NB4 (cell line): ENCODE measurements at regions not wholly inside any gene's neighbourhood (a gene's known extent, or its start where the extent isn't known, plus 50 kb on each side); places are given as distances from the start of the nearest gene placed in this dataset.
"Not testable (repeated sequence)": the region's sequence is repeated elsewhere in the genome, so short reads cannot be mapped to it uniquely, and the experiment has no call there.

Experiments used
- DNase-seq: peaks from one replicate; pipeline ENCODE4 v3.0.0; 2010; ENCODE audit warnings: low read depth
- H3K4me3 ChIP-seq: one replicate; pipeline ENCODE4 v1.5.1; 2011; ENCODE audit warnings: mild to moderate bottlenecking, low read depth, low read length, moderate library complexity
- MAX ChIP-seq: IDR thresholded peaks from 2 replicates; pipeline ENCODE4 v1.6.1; 2011; ENCODE audit warnings: low read depth, low read length
- MYC ChIP-seq: IDR thresholded peaks from 2 replicates; pipeline ENCODE4 v1.6.1; 2011; ENCODE audit warnings: low read depth, low read length
- POLR2A ChIP-seq: IDR thresholded peaks from 2 replicates; pipeline ENCODE4 v1.6.1; 2011; ENCODE audit warnings: mild to moderate bottlenecking; ENCODE audit not compliant: insufficient read length; ENCODE audit errors: extremely low read depth
- TF ChIP-seq, protein P1 (sequence below): IDR thresholded peaks from one replicate; pipeline ENCODE4 v1.5.1; 2012; ENCODE audit warnings: low read depth, low read length

DNA sequence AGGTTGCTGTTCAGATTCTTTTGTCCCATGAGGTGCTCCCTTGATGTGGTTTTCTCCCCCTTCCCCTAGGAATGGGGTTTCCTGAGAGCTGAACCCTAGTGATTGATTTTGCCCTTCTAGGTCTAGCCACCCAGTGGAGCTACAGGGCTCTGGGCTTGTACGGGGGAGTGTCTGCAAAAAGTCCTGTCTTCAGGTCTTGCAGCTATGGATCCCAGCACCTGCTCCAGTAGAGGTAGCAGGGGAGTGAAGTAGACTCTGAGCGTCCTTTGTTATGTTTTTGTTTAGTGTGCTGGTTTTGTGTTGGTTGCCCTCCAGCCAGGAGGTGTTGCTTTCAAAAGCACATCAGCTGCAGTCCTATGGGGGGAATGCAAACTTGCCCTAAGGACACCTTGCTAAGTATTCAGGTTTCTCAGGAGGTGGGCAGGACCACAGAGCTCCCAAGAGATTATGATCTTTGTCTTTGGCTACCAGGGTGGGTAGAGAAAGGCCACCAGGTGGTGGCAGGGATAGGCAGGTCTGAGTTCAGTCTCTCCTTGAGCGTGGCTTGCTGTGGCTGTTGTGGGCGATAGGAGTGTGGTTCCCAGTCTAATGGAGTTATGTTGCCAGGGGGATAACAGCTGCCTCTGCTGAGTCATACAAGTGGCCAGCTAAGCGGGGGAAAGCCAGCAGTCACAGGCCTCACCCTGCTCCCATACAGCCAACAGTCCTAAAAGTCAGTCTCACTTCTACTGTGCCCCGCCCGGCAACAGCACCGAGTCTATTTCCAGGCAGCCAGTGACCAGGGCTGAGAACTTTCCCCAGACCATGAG, 92.4 kb upstream of the JCAD start:
- DNase-seq: peak; percentile 74
- H3K4me3 ChIP-seq: no peak overlapping the region
- TF ChIP-seq POLR2A: no peak
- TF ChIP-seq, protein P1, sequence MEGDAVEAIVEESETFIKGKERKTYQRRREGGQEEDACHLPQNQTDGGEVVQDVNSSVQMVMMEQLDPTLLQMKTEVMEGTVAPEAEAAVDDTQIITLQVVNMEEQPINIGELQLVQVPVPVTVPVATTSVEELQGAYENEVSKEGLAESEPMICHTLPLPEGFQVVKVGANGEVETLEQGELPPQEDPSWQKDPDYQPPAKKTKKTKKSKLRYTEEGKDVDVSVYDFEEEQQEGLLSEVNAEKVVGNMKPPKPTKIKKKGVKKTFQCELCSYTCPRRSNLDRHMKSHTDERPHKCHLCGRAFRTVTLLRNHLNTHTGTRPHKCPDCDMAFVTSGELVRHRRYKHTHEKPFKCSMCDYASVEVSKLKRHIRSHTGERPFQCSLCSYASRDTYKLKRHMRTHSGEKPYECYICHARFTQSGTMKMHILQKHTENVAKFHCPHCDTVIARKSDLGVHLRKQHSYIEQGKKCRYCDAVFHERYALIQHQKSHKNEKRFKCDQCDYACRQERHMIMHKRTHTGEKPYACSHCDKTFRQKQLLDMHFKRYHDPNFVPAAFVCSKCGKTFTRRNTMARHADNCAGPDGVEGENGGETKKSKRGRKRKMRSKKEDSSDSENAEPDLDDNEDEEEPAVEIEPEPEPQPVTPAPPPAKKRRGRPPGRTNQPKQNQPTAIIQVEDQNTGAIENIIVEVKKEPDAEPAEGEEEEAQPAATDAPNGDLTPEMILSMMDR: no peak
- no peak for TF ChIP-seq MYC
- TF ChIP-seq MAX: no peak

GRCh38 chr10:30141423-30141822, 82.0 kb upstream of the JCAD start:
- TF ChIP-seq MYC (no peak), MAX (no peak), POLR2A (no peak)
- TF ChIP-seq, protein P1: no peak
- no peak overlapping the region for H3K4me3 ChIP-seq
- no peak for DNase-seq

GRCh38 chr10:30134171-30134945, 75.0 kb upstream of the JCAD start:
- H3K4me3 ChIP-seq: no peak overlapping the region
- TF ChIP-seq, protein P1: no peak
- TF ChIP-seq POLR2A (no peak), MYC (no peak), MAX (no peak)
- DNase-seq: no peak

GRCh38 chr10:30133198-30133597, 73.8 kb upstream of the JCAD start:
- no peak overlapping the region for H3K4me3 ChIP-seq
- TF ChIP-seq MYC (no peak), MAX (no peak), POLR2A (no peak)
- TF ChIP-seq, protein P1: no peak
- no peak for DNase-seq

DNA sequence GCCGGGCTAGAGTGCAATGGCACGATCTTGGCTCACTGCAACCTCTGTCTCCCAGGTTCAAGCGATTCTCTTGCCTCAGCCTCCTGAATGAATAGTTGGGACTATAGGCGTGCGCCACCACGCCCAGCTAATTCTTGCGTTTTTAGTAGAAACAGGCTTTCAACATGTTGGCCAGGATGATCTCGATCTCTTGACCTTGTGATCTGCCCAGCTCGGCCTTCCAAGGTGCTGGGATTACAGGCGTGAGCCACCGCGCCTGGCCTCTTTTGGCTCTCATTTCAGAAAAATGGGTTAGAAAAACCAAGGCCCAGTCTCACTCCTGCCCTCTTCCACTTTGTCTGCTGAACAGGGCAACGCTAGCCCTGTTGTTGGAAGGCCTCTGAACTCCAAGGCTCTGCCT, 72.0 kb upstream of the JCAD start:
- H3K4me3 ChIP-seq, DNase-seq: not testable (repeated sequence)

DNA sequence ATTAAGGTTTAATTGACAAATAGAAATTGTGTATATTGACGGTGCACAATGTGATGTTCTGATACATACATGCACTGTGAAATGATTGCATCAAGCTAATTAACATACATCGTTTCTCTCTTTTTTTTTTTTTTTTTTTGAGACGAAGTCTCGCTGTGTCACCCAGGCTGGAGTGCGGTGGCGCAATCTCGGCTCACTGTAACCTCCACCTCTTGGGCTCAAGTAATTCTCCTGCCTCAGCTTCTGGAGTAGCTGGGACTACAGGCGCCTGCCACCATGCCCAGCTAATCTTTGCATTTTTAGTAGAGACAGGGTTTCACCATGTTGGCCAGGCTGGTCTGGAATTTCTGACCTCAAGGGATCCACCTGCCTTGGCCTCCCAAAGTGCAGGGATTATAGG, 69.9 kb upstream of the JCAD start:
- not testable (repeated sequence) for H3K4me3 ChIP-seq, DNase-seq
